ENCODE measurements at regions not wholly inside any gene's neighbourhood (a gene's known extent, or its start where the extent isn't known, plus 50 kb on each side); places are given as distances from the start of the nearest gene placed in this dataset.

DNA sequence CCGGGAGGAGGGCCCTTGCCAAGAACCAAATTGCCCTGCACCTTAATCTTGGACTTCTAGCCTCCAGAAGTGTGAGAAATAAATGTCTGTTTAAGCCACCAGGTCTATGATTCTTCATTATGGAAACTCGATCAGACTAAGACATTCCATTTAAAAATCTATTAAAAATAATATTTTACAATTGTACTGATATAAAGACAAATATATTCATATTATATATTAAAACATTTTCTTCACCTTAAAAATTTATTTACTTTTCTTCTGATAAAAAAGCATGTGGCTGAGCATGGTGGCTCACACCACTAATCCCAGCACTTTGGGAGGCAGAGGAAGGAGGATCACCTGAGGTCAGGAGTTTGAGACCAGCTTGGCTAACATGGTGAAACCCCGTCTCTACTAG lies 72.4 kb upstream of the CHST15 start:
- TF ChIP-seq EP300 (IDR thresholded peaks at IDR 0.05) (no peak), POLR2A (IDR thresholded peaks at IDR 0.05) (no peak), POLR2AphosphoS5 (IDR thresholded peaks at IDR 0.05) (no peak)
- TF ChIP-seq, protein P1, sequence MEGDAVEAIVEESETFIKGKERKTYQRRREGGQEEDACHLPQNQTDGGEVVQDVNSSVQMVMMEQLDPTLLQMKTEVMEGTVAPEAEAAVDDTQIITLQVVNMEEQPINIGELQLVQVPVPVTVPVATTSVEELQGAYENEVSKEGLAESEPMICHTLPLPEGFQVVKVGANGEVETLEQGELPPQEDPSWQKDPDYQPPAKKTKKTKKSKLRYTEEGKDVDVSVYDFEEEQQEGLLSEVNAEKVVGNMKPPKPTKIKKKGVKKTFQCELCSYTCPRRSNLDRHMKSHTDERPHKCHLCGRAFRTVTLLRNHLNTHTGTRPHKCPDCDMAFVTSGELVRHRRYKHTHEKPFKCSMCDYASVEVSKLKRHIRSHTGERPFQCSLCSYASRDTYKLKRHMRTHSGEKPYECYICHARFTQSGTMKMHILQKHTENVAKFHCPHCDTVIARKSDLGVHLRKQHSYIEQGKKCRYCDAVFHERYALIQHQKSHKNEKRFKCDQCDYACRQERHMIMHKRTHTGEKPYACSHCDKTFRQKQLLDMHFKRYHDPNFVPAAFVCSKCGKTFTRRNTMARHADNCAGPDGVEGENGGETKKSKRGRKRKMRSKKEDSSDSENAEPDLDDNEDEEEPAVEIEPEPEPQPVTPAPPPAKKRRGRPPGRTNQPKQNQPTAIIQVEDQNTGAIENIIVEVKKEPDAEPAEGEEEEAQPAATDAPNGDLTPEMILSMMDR (IDR thresholded peaks at IDR 0.05) = no peak

Measured in suprapubic skin (tissue), 4 donors.